Endothelial cell of umbilical vein (primary cell): ENCODE measurements at regions not wholly inside any gene's neighbourhood (a gene's known extent, or its start where the extent isn't known, plus 50 kb on each side); places are given as distances from the start of the nearest gene placed in this dataset.

Source experiments
- POLR2A ChIP-seq: IDR thresholded peaks from 2 replicates; pipeline ENCODE4 v1.6.1; 2012; ENCODE audit warnings: low read depth, mild to moderate bottlenecking, control low read depth, low read length
- TF ChIP-seq, protein P1 (sequence below), 2 donors: IDR thresholded peaks; 1 replicate in 1 of 2; 2 replicates in 1 of 2; pipeline ENCODE4 v1.5.1; 2011; ENCODE audit warnings: low read length in 2 of 2, mild to moderate bottlenecking in 2 of 2, moderate library complexity in 2 of 2, control low read depth in 1 of 2, inconsistent platforms in 1 of 2, low read depth in 1 of 2; ENCODE audit not compliant: insufficient read depth in 1 of 2; ENCODE audit errors: extremely low read depth in 1 of 2

DNA sequence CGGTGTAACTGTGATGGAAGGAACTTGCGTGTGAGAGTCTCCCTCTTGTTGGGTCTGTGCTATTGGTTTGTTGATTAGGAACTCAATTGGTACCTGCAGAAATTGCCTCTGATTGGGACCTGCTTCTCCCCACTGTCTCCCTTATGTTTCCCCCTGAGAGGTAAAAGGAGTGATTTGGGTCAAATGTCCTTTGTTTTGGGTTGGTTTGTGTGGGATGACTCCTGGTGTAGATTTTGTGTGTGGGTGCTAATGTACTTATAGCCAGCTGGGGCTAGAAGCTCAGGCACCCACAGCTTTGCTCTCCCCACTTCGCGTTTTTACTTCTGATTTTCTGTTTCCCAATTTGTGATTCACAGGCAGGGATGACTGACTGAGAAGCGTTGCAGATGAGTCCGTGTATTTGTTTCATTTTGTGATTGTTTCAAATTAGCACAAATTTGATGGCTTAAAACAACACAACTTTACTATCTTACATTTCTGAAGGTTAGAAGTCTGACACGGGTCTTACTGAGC is 79.1 kb downstream of the UTRN start:
- TF ChIP-seq, protein P1, sequence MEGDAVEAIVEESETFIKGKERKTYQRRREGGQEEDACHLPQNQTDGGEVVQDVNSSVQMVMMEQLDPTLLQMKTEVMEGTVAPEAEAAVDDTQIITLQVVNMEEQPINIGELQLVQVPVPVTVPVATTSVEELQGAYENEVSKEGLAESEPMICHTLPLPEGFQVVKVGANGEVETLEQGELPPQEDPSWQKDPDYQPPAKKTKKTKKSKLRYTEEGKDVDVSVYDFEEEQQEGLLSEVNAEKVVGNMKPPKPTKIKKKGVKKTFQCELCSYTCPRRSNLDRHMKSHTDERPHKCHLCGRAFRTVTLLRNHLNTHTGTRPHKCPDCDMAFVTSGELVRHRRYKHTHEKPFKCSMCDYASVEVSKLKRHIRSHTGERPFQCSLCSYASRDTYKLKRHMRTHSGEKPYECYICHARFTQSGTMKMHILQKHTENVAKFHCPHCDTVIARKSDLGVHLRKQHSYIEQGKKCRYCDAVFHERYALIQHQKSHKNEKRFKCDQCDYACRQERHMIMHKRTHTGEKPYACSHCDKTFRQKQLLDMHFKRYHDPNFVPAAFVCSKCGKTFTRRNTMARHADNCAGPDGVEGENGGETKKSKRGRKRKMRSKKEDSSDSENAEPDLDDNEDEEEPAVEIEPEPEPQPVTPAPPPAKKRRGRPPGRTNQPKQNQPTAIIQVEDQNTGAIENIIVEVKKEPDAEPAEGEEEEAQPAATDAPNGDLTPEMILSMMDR (IDR thresholded peaks at IDR 0.05; ENCODE audit: extremely low read depth in 1 of 2, insufficient read depth in 1 of 2, low read depth in 1 of 2, low read length in 2 of 2) = no peak
- no peak for TF ChIP-seq POLR2A
